Sigmoid colon (tissue), 4 donors: ENCODE measurements at regions not wholly inside any gene's neighbourhood (a gene's known extent, or its start where the extent isn't known, plus 50 kb on each side); places are given as distances from the start of the nearest gene placed in this dataset.

Source experiments
- EP300 ChIP-seq, 4 donors: sonication (generic); formaldehyde crosslinking; IDR thresholded peaks; one replicate each; pipeline ENCODE4 v1.6.1; 2017; ENCODE audit warnings: antibody characterized with exemption in 4 of 4
- TF ChIP-seq, protein P1 (sequence below), 4 experiments: fragments of 450-650 bp in 3 of 4; fragments of 200-600 bp in 1 of 4; IDR thresholded peaks; one replicate each; pipeline ENCODE4 v1.5.1; 2016 to 2019; ENCODE audit warnings: antibody characterized with exemption in 4 of 4, mild to moderate bottlenecking in 3 of 4, moderate library complexity in 2 of 4

DNA sequence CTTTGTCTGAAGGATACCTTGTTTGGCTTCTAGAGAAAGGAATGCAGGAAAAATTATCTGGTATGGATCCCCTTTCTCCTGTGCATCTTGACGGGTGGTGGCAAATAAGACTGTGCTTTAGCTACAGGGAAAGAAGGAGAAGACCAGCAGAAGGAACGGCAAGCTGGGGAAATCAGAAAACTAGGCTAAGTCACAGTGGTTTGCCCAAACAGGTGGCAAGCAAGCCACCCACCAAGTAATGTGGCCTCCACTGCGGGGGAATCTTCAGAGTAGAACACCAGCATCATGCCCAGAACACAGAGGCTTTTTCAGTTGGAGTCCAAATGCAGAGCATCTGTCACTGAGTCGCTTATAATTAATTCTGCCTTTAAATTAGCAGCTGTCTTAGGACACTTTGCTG is 282.8 kb downstream of the PHF14 start:
- TF ChIP-seq, protein P1, sequence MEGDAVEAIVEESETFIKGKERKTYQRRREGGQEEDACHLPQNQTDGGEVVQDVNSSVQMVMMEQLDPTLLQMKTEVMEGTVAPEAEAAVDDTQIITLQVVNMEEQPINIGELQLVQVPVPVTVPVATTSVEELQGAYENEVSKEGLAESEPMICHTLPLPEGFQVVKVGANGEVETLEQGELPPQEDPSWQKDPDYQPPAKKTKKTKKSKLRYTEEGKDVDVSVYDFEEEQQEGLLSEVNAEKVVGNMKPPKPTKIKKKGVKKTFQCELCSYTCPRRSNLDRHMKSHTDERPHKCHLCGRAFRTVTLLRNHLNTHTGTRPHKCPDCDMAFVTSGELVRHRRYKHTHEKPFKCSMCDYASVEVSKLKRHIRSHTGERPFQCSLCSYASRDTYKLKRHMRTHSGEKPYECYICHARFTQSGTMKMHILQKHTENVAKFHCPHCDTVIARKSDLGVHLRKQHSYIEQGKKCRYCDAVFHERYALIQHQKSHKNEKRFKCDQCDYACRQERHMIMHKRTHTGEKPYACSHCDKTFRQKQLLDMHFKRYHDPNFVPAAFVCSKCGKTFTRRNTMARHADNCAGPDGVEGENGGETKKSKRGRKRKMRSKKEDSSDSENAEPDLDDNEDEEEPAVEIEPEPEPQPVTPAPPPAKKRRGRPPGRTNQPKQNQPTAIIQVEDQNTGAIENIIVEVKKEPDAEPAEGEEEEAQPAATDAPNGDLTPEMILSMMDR (IDR thresholded peaks at IDR 0.05) = no peak
- no peak for TF ChIP-seq EP300 (IDR thresholded peaks at IDR 0.05)
